Right atrium auricular region (tissue), 2 donors: ENCODE measurements at regions not wholly inside any gene's neighbourhood (a gene's known extent, or its start where the extent isn't known, plus 50 kb on each side); places are given as distances from the start of the nearest gene placed in this dataset.

Source experiments
- DNase-seq: peaks from one replicate; pipeline ENCODE4 v3.0.0-alpha.2; 2019; ENCODE audit warnings: low spot score
- H3K27ac ChIP-seq, 2 donors: fragments of 200-600 bp; sonication (generic); 1 replicate in 1 of 2; 2 replicates in 1 of 2; pipeline ENCODE4 v1.5.1; 2016 to 2019
- H3K27me3 ChIP-seq, 2 donors: fragments of 200-600 bp; sonication (generic); one replicate each; pipeline versions ENCODE4 v1.5.1 to v1.6.0; 2017 to 2019
- H3K36me3 ChIP-seq: fragments of 200-600 bp; sonication (generic); one replicate; pipeline ENCODE4 v1.5.1; 2016
- H3K4me1 ChIP-seq, 2 donors: fragments of 200-600 bp; sonication (generic); one replicate each; pipeline versions ENCODE4 v1.5.1 to v1.6.0; 2017 to 2019
- H3K4me3 ChIP-seq, 2 donors: fragments of 200-600 bp; sonication (generic); 1 replicate in 1 of 2; 2 replicates in 1 of 2; pipeline ENCODE4 v1.5.1; 2017 to 2019; ENCODE audit warnings: mild to moderate bottlenecking in 1 of 2, moderate library complexity in 1 of 2
- H3K9me3 ChIP-seq, 2 donors: fragments of 200-600 bp; sonication (generic); one replicate each; pipeline ENCODE4 v1.5.1; 2019
- TF ChIP-seq, protein P1 (sequence below), 2 donors: fragments of 200-600 bp; sonication (generic); IDR thresholded peaks; one replicate each; pipeline ENCODE4 v1.5.1; 2019; ENCODE audit warnings: antibody characterized with exemption in 2 of 2

DNA sequence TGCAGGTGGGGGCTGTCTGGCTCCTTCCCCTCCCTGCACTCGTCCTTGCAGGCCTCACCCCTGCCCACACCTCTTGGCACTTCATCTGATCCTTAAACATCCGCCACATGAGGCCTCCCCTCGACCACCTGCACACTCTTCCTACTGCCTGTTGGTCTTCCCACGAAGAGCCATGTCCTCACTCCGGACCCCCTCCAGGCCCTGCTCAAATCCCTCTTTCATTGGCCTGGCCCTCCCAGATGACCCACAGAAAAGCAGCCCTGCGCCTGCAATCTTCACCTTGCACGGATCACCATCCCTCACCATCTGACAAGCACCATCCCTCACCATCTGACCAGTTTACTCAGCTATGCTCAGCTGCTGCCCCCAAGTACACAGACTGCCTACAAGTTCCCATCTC is 193.6 kb downstream of the BCL11B start:
- Histone ChIP-seq H3K36me3 (no peaks in the 10 kb centered on the region), H3K9me3 (peaks cover 0 to 13% of the 10 kb centered on the region in 2 donors), H3K27ac (no peak overlapping the region), H3K4me3 (no peak overlapping the region), H3K4me1 (no peaks in the 10 kb centered on the region), H3K27me3 (no peaks in the 10 kb centered on the region)
- peak; percentile 13 for DNase-seq
- TF ChIP-seq, protein P1, sequence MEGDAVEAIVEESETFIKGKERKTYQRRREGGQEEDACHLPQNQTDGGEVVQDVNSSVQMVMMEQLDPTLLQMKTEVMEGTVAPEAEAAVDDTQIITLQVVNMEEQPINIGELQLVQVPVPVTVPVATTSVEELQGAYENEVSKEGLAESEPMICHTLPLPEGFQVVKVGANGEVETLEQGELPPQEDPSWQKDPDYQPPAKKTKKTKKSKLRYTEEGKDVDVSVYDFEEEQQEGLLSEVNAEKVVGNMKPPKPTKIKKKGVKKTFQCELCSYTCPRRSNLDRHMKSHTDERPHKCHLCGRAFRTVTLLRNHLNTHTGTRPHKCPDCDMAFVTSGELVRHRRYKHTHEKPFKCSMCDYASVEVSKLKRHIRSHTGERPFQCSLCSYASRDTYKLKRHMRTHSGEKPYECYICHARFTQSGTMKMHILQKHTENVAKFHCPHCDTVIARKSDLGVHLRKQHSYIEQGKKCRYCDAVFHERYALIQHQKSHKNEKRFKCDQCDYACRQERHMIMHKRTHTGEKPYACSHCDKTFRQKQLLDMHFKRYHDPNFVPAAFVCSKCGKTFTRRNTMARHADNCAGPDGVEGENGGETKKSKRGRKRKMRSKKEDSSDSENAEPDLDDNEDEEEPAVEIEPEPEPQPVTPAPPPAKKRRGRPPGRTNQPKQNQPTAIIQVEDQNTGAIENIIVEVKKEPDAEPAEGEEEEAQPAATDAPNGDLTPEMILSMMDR (IDR thresholded peaks at IDR 0.05): no peak

DNA sequence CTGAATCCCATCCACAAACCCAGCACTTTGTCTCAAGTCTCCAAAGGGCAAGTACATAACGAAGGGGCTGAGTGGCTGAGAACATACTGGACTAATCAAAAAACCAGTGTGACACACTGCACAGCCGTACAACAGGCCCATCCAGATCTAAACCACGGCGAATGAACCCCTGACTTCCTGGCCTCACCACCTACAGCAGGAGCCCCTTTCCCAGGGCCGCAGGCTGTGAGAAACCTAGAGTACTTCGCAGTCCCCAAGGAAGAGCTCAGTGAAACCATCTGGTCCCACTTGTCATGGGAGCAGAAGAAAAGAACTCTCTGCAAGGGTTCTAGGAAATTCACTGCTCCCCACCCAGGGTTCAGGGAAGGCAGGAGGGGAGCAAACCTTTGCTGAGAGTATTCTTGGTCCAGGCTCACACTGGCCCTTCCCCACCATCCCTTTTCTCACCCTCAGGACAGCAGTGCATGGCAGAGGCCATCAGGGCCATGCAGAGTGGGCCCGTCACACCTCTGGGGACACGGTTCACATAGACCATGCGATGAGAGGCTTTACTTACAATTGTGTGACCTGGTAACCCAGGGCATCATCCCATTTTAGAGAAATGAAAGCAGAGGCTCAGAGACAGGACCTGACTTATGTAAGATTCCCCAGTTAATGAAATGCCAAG is 192.8 kb downstream of the BCL11B start:
- Histone ChIP-seq H3K4me3 (no peak overlapping the region), H3K27ac (no peak overlapping the region), H3K36me3 (no peaks in the 10 kb centered on the region), H3K27me3 (no peaks in the 10 kb centered on the region), H3K4me1 (no peaks in the 10 kb centered on the region), H3K9me3 (peaks cover 0 to 13% of the 10 kb centered on the region in 2 donors)
- DNase-seq: no peak
- TF ChIP-seq, protein P1 (IDR thresholded peaks at IDR 0.05): no peak

DNA sequence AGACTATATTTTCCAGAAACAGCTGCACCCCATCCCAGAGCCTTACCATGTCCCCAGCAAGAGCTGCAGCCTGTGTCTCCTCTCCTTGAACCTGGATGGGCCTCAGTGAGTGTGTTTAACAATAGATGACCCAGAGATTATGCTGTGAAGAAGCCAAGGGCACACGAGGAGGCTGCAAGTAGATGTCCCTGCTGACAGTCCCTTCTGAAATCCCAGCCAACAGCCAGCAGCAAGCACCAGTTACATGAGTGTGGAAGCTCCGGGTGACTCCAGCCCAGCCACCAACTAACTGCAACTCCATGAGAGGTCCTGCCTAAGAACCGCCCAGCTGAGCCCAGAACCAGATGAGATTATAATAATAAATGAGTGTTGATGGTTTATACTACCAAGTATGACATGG is 191.7 kb downstream of the BCL11B start:
- TF ChIP-seq, protein P1 (IDR thresholded peaks at IDR 0.05): no peak
- no peaks in the 10 kb centered on the region for H3K36me3 ChIP-seq
- no peak overlapping the region for H3K27ac ChIP-seq
- peaks cover 0 to 13% of the 10 kb centered on the region in 2 donors for H3K9me3 ChIP-seq
- no peak for DNase-seq
- H3K4me3 ChIP-seq: no peak overlapping the region
- H3K27me3 ChIP-seq: no peaks in the 10 kb centered on the region
- no peaks in the 10 kb centered on the region for H3K4me1 ChIP-seq

DNA sequence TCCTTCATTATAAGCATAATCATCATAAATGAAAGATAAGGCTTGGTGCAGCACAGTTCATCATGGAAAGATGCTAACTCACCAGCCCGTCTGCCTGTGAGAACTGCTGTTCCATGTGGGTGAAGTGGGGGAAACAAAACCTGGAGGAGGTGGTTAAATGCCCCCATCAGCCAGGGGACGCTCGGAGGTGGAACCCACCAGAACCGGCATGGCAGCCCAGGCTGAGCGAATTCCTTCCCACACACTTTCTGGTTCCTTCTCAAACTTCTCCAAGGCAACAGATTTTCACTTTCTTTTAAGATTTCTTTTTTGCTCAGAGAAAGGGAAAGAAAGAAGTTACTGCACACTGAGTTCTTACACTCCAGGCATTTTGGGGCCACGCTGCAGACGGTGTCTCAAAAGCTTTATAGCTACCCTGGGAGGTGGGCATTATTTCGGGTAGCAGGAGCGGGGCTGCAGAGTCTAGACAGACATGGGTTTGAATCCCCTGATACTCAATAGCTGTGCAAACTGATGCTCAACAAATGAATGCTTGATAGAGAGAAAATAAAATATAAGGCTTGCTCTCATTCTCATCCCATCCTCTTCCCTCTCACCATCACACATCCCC is 190.7 kb downstream of the BCL11B start:
- no peaks in the 10 kb centered on the region for H3K36me3 ChIP-seq
- no peaks in the 10 kb centered on the region for H3K27me3 ChIP-seq
- H3K27ac ChIP-seq: no peak overlapping the region
- no peaks in the 10 kb centered on the region for H3K4me1 ChIP-seq
- H3K9me3 ChIP-seq: peaks cover 0 to 13% of the 10 kb centered on the region in 2 donors
- TF ChIP-seq, protein P1 (IDR thresholded peaks at IDR 0.05): no peak
- DNase-seq: no peak
- no peak overlapping the region for H3K4me3 ChIP-seq

DNA sequence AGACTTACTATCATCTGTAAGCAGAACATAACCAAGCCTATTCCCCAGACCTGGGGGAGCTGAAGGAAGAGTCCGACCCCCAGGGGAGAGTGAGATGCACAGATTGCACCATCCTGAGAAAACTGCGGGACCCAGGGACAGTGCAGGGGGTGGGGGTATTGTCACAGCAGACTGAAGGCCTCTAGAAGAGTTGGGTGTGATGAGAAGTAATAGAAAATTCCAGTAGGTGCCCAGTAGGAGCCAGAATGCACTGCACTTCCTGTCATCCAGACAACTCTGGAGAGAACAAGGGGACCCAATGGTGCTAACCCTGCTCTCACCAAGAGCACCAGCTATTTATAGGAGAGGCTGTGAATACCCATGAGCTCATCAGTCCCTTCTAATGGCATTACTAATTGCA is 190.1 kb downstream of the BCL11B start:
- Histone ChIP-seq H3K4me1 (no peaks in the 10 kb centered on the region), H3K36me3 (no peaks in the 10 kb centered on the region), H3K27ac (no peak overlapping the region), H3K27me3 (no peaks in the 10 kb centered on the region), H3K9me3 (peaks cover 0 to 13% of the 10 kb centered on the region in 2 donors), H3K4me3 (no peak overlapping the region)
- TF ChIP-seq, protein P1 (IDR thresholded peaks at IDR 0.05): no peak
- DNase-seq: no peak
